ENCODE measurements at regions not wholly inside any gene's neighbourhood (a gene's known extent, or its start where the extent isn't known, plus 50 kb on each side); places are given as distances from the start of the nearest gene placed in this dataset.
"Not testable (repeated sequence)": the region's sequence is repeated elsewhere in the genome, so short reads cannot be mapped to it uniquely, and the experiment has no call there.

- DNase-seq (ENCODE audit: low read depth) = not testable (repeated sequence)
Measured at GRCh38 chr16:22572331-22573224, 61.9 kb downstream of the NPIPB5 start.

- DNase-seq (ENCODE audit: low read depth) = not testable (repeated sequence)
Measured at GRCh38 chr16:22573225-22573530, 62.5 kb downstream of the NPIPB5 start.

- DNase-seq (ENCODE audit: low read depth) = not testable (repeated sequence)
Measured at GRCh38 chr16:22576506-22576905, 65.8 kb downstream of the NPIPB5 start.

- not testable (repeated sequence) for DNase-seq (ENCODE audit: low read depth)
Measured at GRCh38 chr16:22583195-22583594, 72.5 kb downstream of the NPIPB5 start.

GRCh38 chr16:22584459-22584858 lies 73.8 kb downstream of the NPIPB5 start:
- not testable (repeated sequence) for DNase-seq (ENCODE audit: low read depth)

GRCh38 chr16:22584941-22585340 lies 74.2 kb downstream of the NPIPB5 start:
- not testable (repeated sequence) for DNase-seq (ENCODE audit: low read depth)

- peak; percentile 73 for DNase-seq (ENCODE audit: low read depth)
Measured at GRCh38 chr16:22585431-22585830, 74.7 kb downstream of the NPIPB5 start.

- DNase-seq (ENCODE audit: low read depth) = not testable (repeated sequence)
Measured at GRCh38 chr16:22586732-22587131, 76.0 kb downstream of the NPIPB5 start.

- DNase-seq (ENCODE audit: low read depth) = not testable (repeated sequence)
Measured at GRCh38 chr16:22589757-22590156, 79.1 kb downstream of the NPIPB5 start.

GRCh38 chr16:22596445-22597045 lies 85.9 kb downstream of the NPIPB5 start:
- DNase-seq (ENCODE audit: low read depth) = not testable (repeated sequence)

GRCh38 chr16:22603744-22604143 lies 93.1 kb downstream of the NPIPB5 start:
- not testable (repeated sequence) for DNase-seq (ENCODE audit: low read depth)

- not testable (repeated sequence) for DNase-seq (ENCODE audit: low read depth)
Measured at GRCh38 chr16:22606619-22607018, 95.9 kb downstream of the NPIPB5 start.

GRCh38 chr16:22609798-22610197 lies 99.1 kb downstream of the NPIPB5 start:
- DNase-seq (ENCODE audit: low read depth) = not testable (repeated sequence)

- DNase-seq (ENCODE audit: low read depth) = not testable (repeated sequence)
Measured at GRCh38 chr16:22611128-22611527, 100.4 kb downstream of the NPIPB5 start.

GRCh38 chr16:22614271-22614947 lies 103.7 kb downstream of the NPIPB5 start:
- DNase-seq (ENCODE audit: low read depth) = peak; percentile 88

- DNase-seq (ENCODE audit: low read depth) = no peak
Measured at GRCh38 chr16:22618842-22619241, 108.2 kb downstream of the NPIPB5 start.

GRCh38 chr16:22621586-22622155 lies 111.0 kb downstream of the NPIPB5 start:
- DNase-seq (ENCODE audit: low read depth) = no peak

- no peak for DNase-seq (ENCODE audit: low read depth)
Measured at GRCh38 chr16:22622703-22623102, 112.0 kb downstream of the NPIPB5 start.

- peak; percentile 55 for DNase-seq (ENCODE audit: low read depth)
Measured at GRCh38 chr16:22623351-22623781, 112.7 kb downstream of the NPIPB5 start.

GRCh38 chr16:22624038-22624799 lies 113.5 kb downstream of the NPIPB5 start:
- no peak for DNase-seq (ENCODE audit: low read depth)

- DNase-seq (ENCODE audit: low read depth) = no peak
Measured at GRCh38 chr16:22624800-22625533, 114.3 kb downstream of the NPIPB5 start.
